Activated naive CD8-positive, alpha-beta T cell treated with anti-CD3 and anti-CD28 coated beads for 36 hours (primary cell): ENCODE measurements at regions not wholly inside any gene's neighbourhood (a gene's known extent, or its start where the extent isn't known, plus 50 kb on each side); places are given as distances from the start of the nearest gene placed in this dataset.

Experiments used
- DNase-seq: peaks from one replicate; pipeline ENCODE4 v3.0.0; 2021
- H3K27ac Mint-ChIP-seq: one replicate; pipeline ENCODE4 v1.8.0; 2022; ENCODE audit warnings: mild to moderate bottlenecking, moderate library complexity, mixed read lengths
- H3K27me3 Mint-ChIP-seq: one replicate; pipeline ENCODE4 v1.8.0; 2022; ENCODE audit warnings: mild to moderate bottlenecking, mixed read lengths
- H3K36me3 Mint-ChIP-seq: one replicate; pipeline ENCODE4 v1.8.0; 2021; ENCODE audit warnings: mild to moderate bottlenecking, mixed read lengths
- H3K4me1 Mint-ChIP-seq: one replicate; pipeline ENCODE4 v1.8.0; 2021; ENCODE audit warnings: mixed read lengths
- H3K4me3 Mint-ChIP-seq: one replicate; pipeline ENCODE4 v1.8.0; 2022; ENCODE audit warnings: mild to moderate bottlenecking, moderate library complexity, mixed read lengths
- H3K9me3 Mint-ChIP-seq: one replicate; pipeline ENCODE4 v1.8.0; 2022; ENCODE audit warnings: mixed read lengths

GRCh38 chr3:135310317-135310716, 515.3 kb downstream of the EPHB1 start:
- no peaks in the 10 kb centered on the region for H3K27me3 Mint-ChIP-seq
- DNase-seq: no peak

GRCh38 chr3:135311699-135312098, 516.6 kb downstream of the EPHB1 start:
- H3K27me3 Mint-ChIP-seq: no peaks in the 10 kb centered on the region
- H3K36me3 Mint-ChIP-seq: no peaks in the 10 kb centered on the region
- no peaks in the 10 kb centered on the region for H3K4me1 Mint-ChIP-seq
- DNase-seq: no peak
- no peak overlapping the region for H3K27ac Mint-ChIP-seq
- no peaks in the 10 kb centered on the region for H3K9me3 Mint-ChIP-seq
- H3K4me3 Mint-ChIP-seq: no peak overlapping the region

More at GRCh38 chr3:135310317-135310716, 515.3 kb downstream of the EPHB1 start:
- Mint-ChIP-seq H3K27ac (no peak overlapping the region), H3K36me3 (no peaks in the 10 kb centered on the region), H3K9me3 (no peaks in the 10 kb centered on the region), H3K4me1 (no peaks in the 10 kb centered on the region), H3K4me3 (no peak overlapping the region)

GRCh38 chr3:135314237-135314636, 519.2 kb downstream of the EPHB1 start:
- Mint-ChIP-seq H3K36me3 (no peaks in the 10 kb centered on the region), H3K4me1 (no peaks in the 10 kb centered on the region), H3K27me3 (no peaks in the 10 kb centered on the region), H3K27ac (no peak overlapping the region), H3K4me3 (no peak overlapping the region), H3K9me3 (no peaks in the 10 kb centered on the region)
- no peak for DNase-seq

- Mint-ChIP-seq H3K27ac (no peak overlapping the region), H3K4me3 (no peak overlapping the region), H3K36me3 (no peaks in the 10 kb centered on the region), H3K9me3 (peaks cover 2% of the 10 kb centered on the region), H3K27me3 (no peaks in the 10 kb centered on the region), H3K4me1 (no peaks in the 10 kb centered on the region)
- no peak for DNase-seq
Measured at GRCh38 chr3:135324301-135324700, 529.2 kb downstream of the EPHB1 start.

GRCh38 chr3:135325096-135325495, 530.0 kb downstream of the EPHB1 start:
- no peak for DNase-seq
- no peak overlapping the region for H3K4me3 Mint-ChIP-seq
- H3K36me3 Mint-ChIP-seq: no peaks in the 10 kb centered on the region
- H3K4me1 Mint-ChIP-seq: no peaks in the 10 kb centered on the region
- peaks cover 2% of the 10 kb centered on the region for H3K9me3 Mint-ChIP-seq
- H3K27me3 Mint-ChIP-seq: no peaks in the 10 kb centered on the region
- no peak overlapping the region for H3K27ac Mint-ChIP-seq

- Mint-ChIP-seq H3K36me3 (no peaks in the 10 kb centered on the region), H3K27me3 (no peaks in the 10 kb centered on the region), H3K4me1 (no peaks in the 10 kb centered on the region), H3K9me3 (peaks cover 2% of the 10 kb centered on the region), H3K4me3 (no peak overlapping the region), H3K27ac (no peak overlapping the region)
- DNase-seq: no peak
Measured at GRCh38 chr3:135325726-135326235, 530.7 kb downstream of the EPHB1 start.

GRCh38 chr3:135326851-135327250, 531.8 kb downstream of the EPHB1 start:
- no peak for DNase-seq
- Mint-ChIP-seq H3K27ac (no peak overlapping the region), H3K4me3 (no peak overlapping the region), H3K9me3 (peaks cover 2% of the 10 kb centered on the region), H3K36me3 (no peaks in the 10 kb centered on the region), H3K27me3 (no peaks in the 10 kb centered on the region), H3K4me1 (no peaks in the 10 kb centered on the region)

- H3K27me3 Mint-ChIP-seq: no peaks in the 10 kb centered on the region
- no peak overlapping the region for H3K4me3 Mint-ChIP-seq
- DNase-seq: no peak
- no peak overlapping the region for H3K27ac Mint-ChIP-seq
- peaks cover 2% of the 10 kb centered on the region for H3K9me3 Mint-ChIP-seq
- H3K36me3 Mint-ChIP-seq: no peaks in the 10 kb centered on the region
- H3K4me1 Mint-ChIP-seq: no peaks in the 10 kb centered on the region
Measured at GRCh38 chr3:135328036-135328435, 533.0 kb downstream of the EPHB1 start.

- DNase-seq: no peak
- Mint-ChIP-seq H3K4me3 (no peak overlapping the region), H3K4me1 (no peaks in the 10 kb centered on the region), H3K27ac (no peak overlapping the region), H3K36me3 (no peaks in the 10 kb centered on the region), H3K9me3 (peaks cover 2% of the 10 kb centered on the region), H3K27me3 (no peaks in the 10 kb centered on the region)
Measured at GRCh38 chr3:135329479-135329878, 534.4 kb downstream of the EPHB1 start.

GRCh38 chr3:135337192-135337591, 542.1 kb downstream of the EPHB1 start:
- H3K4me3 Mint-ChIP-seq: no peak overlapping the region
- DNase-seq: no peak
- H3K36me3 Mint-ChIP-seq: no peaks in the 10 kb centered on the region
- H3K27ac Mint-ChIP-seq: no peak overlapping the region
- H3K9me3 Mint-ChIP-seq: peaks cover 6% of the 10 kb centered on the region
- H3K27me3 Mint-ChIP-seq: no peaks in the 10 kb centered on the region
- H3K4me1 Mint-ChIP-seq: no peaks in the 10 kb centered on the region

GRCh38 chr3:135348690-135349089, 553.6 kb downstream of the EPHB1 start:
- no peak overlapping the region for H3K27ac Mint-ChIP-seq
- DNase-seq: no peak
- H3K9me3 Mint-ChIP-seq: peaks cover 3% of the 10 kb centered on the region
- no peaks in the 10 kb centered on the region for H3K27me3 Mint-ChIP-seq
- H3K4me3 Mint-ChIP-seq: no peak overlapping the region
- H3K36me3 Mint-ChIP-seq: no peaks in the 10 kb centered on the region
- no peaks in the 10 kb centered on the region for H3K4me1 Mint-ChIP-seq

- H3K27ac Mint-ChIP-seq: no peak overlapping the region
- H3K27me3 Mint-ChIP-seq: no peaks in the 10 kb centered on the region
- no peak for DNase-seq
- no peaks in the 10 kb centered on the region for H3K4me1 Mint-ChIP-seq
- H3K4me3 Mint-ChIP-seq: no peak overlapping the region
- H3K36me3 Mint-ChIP-seq: no peaks in the 10 kb centered on the region
- peaks cover 7% of the 10 kb centered on the region for H3K9me3 Mint-ChIP-seq
Measured at GRCh38 chr3:135349254-135349948, 554.3 kb downstream of the EPHB1 start.

GRCh38 chr3:135352213-135352612, 557.2 kb downstream of the EPHB1 start:
- H3K27me3 Mint-ChIP-seq: no peaks in the 10 kb centered on the region
- H3K4me3 Mint-ChIP-seq: no peak overlapping the region
- no peaks in the 10 kb centered on the region for H3K4me1 Mint-ChIP-seq
- no peak for DNase-seq
- no peak overlapping the region for H3K27ac Mint-ChIP-seq
- H3K9me3 Mint-ChIP-seq: peaks cover 8% of the 10 kb centered on the region
- no peaks in the 10 kb centered on the region for H3K36me3 Mint-ChIP-seq

GRCh38 chr3:135362889-135363288, 567.8 kb downstream of the EPHB1 start:
- Mint-ChIP-seq H3K36me3 (no peaks in the 10 kb centered on the region), H3K4me1 (no peaks in the 10 kb centered on the region), H3K27ac (no peak overlapping the region), H3K9me3 (no peaks in the 10 kb centered on the region), H3K27me3 (no peaks in the 10 kb centered on the region), H3K4me3 (no peak overlapping the region)
- no peak for DNase-seq

GRCh38 chr3:135364676-135365075, 569.6 kb downstream of the EPHB1 start:
- Mint-ChIP-seq H3K9me3 (no peaks in the 10 kb centered on the region), H3K27ac (no peak overlapping the region), H3K4me3 (no peak overlapping the region), H3K36me3 (no peaks in the 10 kb centered on the region), H3K27me3 (no peaks in the 10 kb centered on the region), H3K4me1 (no peaks in the 10 kb centered on the region)
- no peak for DNase-seq

- no peaks in the 10 kb centered on the region for H3K4me1 Mint-ChIP-seq
- H3K27ac Mint-ChIP-seq: no peak overlapping the region
- no peaks in the 10 kb centered on the region for H3K36me3 Mint-ChIP-seq
- DNase-seq: no peak
- H3K9me3 Mint-ChIP-seq: no peaks in the 10 kb centered on the region
- H3K27me3 Mint-ChIP-seq: no peaks in the 10 kb centered on the region
- H3K4me3 Mint-ChIP-seq: no peak overlapping the region
Measured at GRCh38 chr3:135366816-135367215, 571.8 kb downstream of the EPHB1 start.
